SK-N-MC (cell line): ENCODE measurements at regions not wholly inside any gene's neighbourhood (a gene's known extent, or its start where the extent isn't known, plus 50 kb on each side); places are given as distances from the start of the nearest gene placed in this dataset.

Source experiments
- DNase-seq: peaks from one replicate; pipeline ENCODE4 v3.0.0-alpha.2; 2011; ENCODE audit warnings: low read depth, low spot score
- H3K27ac ChIP-seq: fragments of 200-600 bp; sonication (generic); 2 replicates; pipeline ENCODE4 v1.5.1; 2016; ENCODE audit warnings: mixed run types
- H3K36me3 ChIP-seq: fragments of 200-600 bp; sonication (generic); 2 replicates; pipeline ENCODE4 v1.6.1; 2017; ENCODE audit warnings: antibody characterized with exemption, low read length, mixed read lengths; ENCODE audit not compliant: insufficient read depth
- H3K4me3 ChIP-seq: fragments of 200-600 bp; sonication (generic); 2 replicates; pipeline ENCODE4 v1.5.1; 2016
- H3K9ac ChIP-seq: fragments of 200-600 bp; sonication (generic); 2 replicates; pipeline ENCODE4 v1.8.0; 2017; ENCODE audit warnings: mixed run types, mixed read lengths; ENCODE audit not compliant: insufficient read length
- H3K9me3 ChIP-seq: fragments of 200-600 bp; sonication (generic); 2 replicates; pipeline ENCODE4 v1.6.1; 2017; ENCODE audit warnings: low read depth, mild to moderate bottlenecking, antibody characterized with exemption, low read length, moderate library complexity, mixed read lengths
- EZH2 ChIP-seq: fragments of 200-600 bp; sonication (generic); IDR thresholded peaks from one replicate; pipeline ENCODE4 v1.6.1; 2017; ENCODE audit warnings: antibody characterized with exemption
- FOXP2 ChIP-seq: optimal IDR thresholded peaks from 2 replicates; pipeline ENCODE3; 2011; ENCODE audit warnings: mild to moderate bottlenecking, moderate library complexity; ENCODE audit not compliant: insufficient read depth; ENCODE audit errors: extremely low read length, control extremely low read depth
- POLR2AphosphoS5 ChIP-seq: IDR thresholded peaks from 2 replicates; pipeline ENCODE4 v1.6.1; 2012; ENCODE audit warnings: mild to moderate bottlenecking, low read depth, low read length, borderline replicate concordance

DNA sequence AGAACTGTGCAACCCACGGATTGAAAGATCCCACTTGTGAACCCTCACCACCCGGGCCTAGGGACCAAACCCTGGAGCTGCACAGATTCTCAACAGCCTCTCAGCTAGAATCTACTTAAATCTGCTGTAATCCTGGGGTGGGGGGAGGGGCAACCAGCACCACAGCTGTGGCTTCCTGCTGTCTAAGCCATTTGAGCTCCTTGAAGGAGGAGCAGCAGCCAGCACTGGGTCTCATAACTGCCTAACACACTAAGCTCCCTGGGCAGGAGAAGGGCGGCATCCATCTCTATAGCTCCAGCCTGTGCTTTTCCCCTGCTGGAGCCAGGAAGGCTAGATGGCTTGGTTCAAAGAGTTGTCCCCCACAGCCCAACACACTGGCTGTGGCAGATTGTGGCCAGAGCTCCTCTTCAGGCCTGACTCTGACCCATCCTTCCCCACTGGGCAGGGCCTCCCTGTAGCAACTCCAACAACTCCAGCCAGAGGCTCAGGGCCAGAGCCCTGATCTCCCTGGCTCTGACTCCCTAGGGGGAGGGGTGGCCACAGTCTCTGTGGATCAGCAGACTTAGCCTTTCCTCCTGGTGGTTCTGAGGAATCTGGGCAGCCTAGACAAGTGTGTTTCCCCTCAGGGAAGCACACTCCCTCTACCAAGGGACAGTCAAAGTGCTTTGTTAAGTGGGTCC is 72.0 kb upstream of the C9orf72 start:
- Histone ChIP-seq H3K9ac (no peak overlapping the region), H3K9me3 (no peaks in the 10 kb centered on the region), H3K27ac (no peak overlapping the region), H3K4me3 (no peak overlapping the region), H3K36me3 (no peaks in the 10 kb centered on the region)
- TF ChIP-seq EZH2, result no peak
- no peak for TF ChIP-seq FOXP2
- no peak for TF ChIP-seq POLR2AphosphoS5
- no peak for DNase-seq

DNA sequence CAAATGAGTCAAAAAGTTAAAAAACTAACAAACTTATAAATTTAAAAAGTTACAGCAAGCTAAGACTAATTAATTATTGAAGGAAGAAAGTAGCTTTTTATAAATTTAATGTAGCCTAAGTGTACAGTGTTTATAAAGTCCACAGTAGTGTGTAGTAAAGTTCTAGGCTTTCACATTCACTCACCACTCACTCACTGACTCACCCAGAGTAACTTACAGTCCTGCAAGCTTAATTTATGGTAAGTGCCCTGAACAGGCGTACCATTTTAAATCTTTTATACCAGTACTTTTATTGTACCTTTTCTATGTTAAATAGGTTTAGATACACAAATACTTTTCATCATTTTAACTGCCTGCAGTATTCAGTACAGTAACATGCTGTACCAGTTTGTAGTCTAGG is 80.0 kb upstream of the C9orf72 start:
- DNase-seq, result no peak

DNA sequence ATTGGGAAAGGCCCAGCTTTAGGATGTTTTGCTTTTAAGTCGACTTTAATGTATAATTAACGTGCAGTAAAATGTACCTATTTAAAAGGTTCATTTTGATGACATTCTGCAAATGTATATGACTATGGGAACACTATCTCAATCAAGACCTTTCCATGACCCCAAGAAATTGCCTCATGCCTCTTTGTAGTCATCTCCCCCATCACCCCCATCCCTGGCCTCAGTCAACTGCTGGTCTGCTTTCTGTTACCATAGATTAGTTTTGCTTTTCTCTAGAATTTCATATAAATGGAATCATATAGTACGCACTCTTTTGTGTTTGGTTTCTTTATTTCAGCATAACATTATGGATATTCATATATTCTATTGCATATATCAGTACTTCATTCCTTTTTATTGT is 80.7 kb upstream of the C9orf72 start:
- Histone ChIP-seq H3K9me3 (no peaks in the 10 kb centered on the region), H3K36me3 (no peaks in the 10 kb centered on the region), H3K9ac (no peak overlapping the region), H3K27ac (no peak overlapping the region), H3K4me3 (no peak overlapping the region)
- TF ChIP-seq EZH2 (no peak), FOXP2 (no peak), POLR2AphosphoS5 (no peak)
- DNase-seq, result no peak

More for the DNA sequence above, 80.0 kb upstream of the C9orf72 start:
- Histone ChIP-seq H3K27ac (no peak overlapping the region), H3K4me3 (no peak overlapping the region), H3K9me3 (no peaks in the 10 kb centered on the region), H3K9ac (no peak overlapping the region), H3K36me3 (no peaks in the 10 kb centered on the region)
- no peak for TF ChIP-seq FOXP2
- TF ChIP-seq EZH2, result no peak
- no peak for TF ChIP-seq POLR2AphosphoS5

DNA sequence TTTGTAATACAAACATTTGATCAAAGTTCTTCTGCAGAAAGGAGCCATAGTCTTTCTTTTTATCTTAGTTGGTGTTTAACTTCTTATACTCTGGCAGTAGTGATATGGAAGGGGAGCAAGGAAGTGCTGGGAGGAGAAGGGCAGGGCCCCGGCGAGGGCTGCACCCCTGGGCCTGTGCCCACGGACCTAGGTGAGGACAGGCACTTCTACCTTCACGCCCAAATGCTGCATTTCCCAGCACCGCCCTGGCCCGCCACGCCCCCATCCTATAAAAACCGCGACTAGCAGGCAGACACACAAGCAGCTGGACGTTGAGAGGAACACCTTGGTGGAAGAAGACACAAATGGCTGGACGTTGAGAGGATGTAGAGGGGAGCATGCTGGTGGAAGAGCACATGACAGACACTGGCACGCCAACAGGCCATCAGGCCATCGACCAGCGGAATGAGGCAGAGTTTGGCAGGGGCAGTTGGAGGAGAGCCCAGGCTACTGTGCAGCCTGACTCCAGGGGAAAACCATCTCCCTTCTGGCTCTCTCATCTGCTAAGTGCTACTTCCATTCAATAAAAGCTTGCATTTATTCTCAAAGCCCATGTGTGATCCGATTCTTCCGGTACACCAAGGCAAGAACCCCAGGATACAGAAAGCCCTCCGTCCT is 81.5 kb upstream of the C9orf72 start:
- Histone ChIP-seq H3K27ac (no peak overlapping the region), H3K9ac (no peak overlapping the region), H3K36me3 (no peaks in the 10 kb centered on the region), H3K9me3 (no peaks in the 10 kb centered on the region), H3K4me3 (no peak overlapping the region)
- no peak for DNase-seq
- TF ChIP-seq EZH2, result no peak
- no peak for TF ChIP-seq POLR2AphosphoS5
- no peak for TF ChIP-seq FOXP2

DNA sequence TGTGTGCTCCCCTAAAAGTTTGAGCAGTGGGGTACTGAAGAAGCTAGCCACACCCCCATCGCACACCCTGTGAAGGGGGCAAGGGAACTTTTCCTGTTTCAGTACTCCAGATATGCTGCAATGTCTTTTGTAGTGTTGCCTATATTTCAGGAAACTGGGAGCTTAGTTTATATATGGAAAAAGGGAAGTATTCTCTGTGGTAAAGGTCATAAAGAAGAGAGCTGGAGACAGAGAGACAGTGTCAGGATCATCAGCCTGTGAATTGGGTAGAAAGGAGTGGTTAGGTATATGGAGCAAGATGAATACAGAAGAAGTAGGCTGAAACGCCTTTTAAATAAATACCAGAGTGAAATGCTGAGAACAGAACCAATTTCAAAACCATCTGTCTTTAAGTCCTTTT is 82.2 kb upstream of the C9orf72 start:
- Histone ChIP-seq H3K27ac (no peak overlapping the region), H3K4me3 (no peak overlapping the region), H3K36me3 (no peaks in the 10 kb centered on the region), H3K9me3 (no peaks in the 10 kb centered on the region), H3K9ac (no peak overlapping the region)
- no peak for DNase-seq
- TF ChIP-seq POLR2AphosphoS5 (no peak), EZH2 (no peak), FOXP2 (no peak)

DNA sequence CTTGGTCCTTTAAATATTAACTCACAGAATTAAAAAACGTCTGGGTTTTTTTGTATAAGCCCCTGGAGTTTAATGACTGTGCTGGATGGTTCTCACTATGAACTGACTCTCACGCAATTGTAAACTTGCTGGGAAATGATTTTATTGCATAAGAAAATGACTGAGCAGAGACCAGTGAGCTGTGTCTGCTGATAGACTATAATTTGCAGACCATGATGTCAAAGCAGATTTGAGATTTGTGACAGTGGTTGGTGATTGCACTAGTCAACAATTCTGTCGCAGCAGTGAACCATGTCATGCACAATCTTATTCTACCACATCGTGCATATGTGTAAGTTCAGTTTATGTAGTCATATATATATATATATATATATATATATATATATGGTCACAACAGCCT is 85.7 kb upstream of the C9orf72 start:
- H3K9me3 ChIP-seq, result no peaks in the 10 kb centered on the region
- no peak for DNase-seq
- H3K9ac ChIP-seq, result no peak overlapping the region
- TF ChIP-seq POLR2AphosphoS5, result no peak
- TF ChIP-seq EZH2, result no peak
- TF ChIP-seq FOXP2, result no peak
- H3K36me3 ChIP-seq, result no peaks in the 10 kb centered on the region
- no peak overlapping the region for H3K27ac ChIP-seq
- H3K4me3 ChIP-seq, result no peak overlapping the region

DNA sequence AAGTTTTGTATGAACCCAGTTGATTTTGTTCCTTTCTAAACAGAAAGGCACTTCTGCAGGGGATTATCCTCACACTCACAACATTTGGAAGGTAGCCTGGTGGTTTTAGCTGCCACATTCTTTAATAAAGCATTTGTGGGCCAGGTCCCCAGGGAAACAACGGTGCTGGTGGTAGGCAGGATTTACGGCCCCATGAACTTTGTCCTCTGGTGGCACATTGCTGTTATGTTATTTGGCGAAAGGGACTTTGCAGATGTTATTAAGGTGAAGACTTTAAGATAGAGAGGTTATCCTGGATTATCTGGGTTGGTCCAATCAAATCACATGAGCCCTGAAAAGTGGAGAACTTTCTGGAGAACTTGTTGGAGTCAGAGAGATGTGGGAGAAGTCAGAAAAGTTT is 86.3 kb upstream of the C9orf72 start:
- Histone ChIP-seq H3K4me3 (no peak overlapping the region), H3K36me3 (no peaks in the 10 kb centered on the region), H3K9me3 (no peaks in the 10 kb centered on the region), H3K9ac (no peak overlapping the region), H3K27ac (no peak overlapping the region)
- TF ChIP-seq POLR2AphosphoS5, result no peak
- no peak for TF ChIP-seq FOXP2
- DNase-seq, result no peak

DNA sequence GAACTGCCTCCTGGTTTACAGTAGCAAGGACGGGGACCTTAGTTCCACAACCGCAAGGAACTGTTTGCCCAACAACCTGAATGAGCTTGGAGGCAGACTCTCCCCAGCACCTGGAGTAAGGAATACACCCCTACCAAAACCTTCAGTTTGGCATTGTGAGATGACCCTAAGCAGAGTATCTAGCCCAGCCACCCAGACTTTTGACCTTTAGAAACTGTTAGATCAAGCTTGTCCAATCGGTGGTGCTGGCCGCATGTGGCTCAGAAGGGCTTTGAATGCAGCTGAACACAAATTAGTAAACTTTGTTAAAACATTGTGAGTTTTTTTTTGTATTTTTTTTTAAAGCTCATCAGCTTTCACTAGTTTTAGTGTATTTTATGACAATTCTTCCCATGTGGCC is 86.9 kb upstream of the C9orf72 start:
- Histone ChIP-seq H3K4me3 (no peak overlapping the region), H3K36me3 (no peaks in the 10 kb centered on the region), H3K27ac (no peak overlapping the region), H3K9ac (no peak overlapping the region), H3K9me3 (no peaks in the 10 kb centered on the region)
- no peak for DNase-seq
- TF ChIP-seq POLR2AphosphoS5, result no peak
- TF ChIP-seq FOXP2, result no peak
- no peak for TF ChIP-seq EZH2
